T47D (cell line): ENCODE measurements at regions not wholly inside any gene's neighbourhood (a gene's known extent, or its start where the extent isn't known, plus 50 kb on each side); places are given as distances from the start of the nearest gene placed in this dataset.
"Not testable (repeated sequence)": the region's sequence is repeated elsewhere in the genome, so short reads cannot be mapped to it uniquely, and the experiment has no call there.

Source experiments
- DNase-seq, 2 experiments: peaks; one replicate each; pipeline versions ENCODE4 v3.0.0 to v3.0.0-alpha.2; 2011 to 2012; ENCODE audit warnings: low read depth in 1 of 2, low spot score in 1 of 2
- JUND ChIP-seq: IDR thresholded peaks from 2 replicates; pipeline ENCODE4 v1.6.1; 2012; ENCODE audit warnings: low read depth
- in situ Hi-C: cut with HindIII; loops from 2 replicates; pipeline ENCODE4 v1.10.0; 2016; ENCODE audit warnings: low sequenced_read_pairs, low pct_unique_long_range_greater_than_20kb

DNA sequence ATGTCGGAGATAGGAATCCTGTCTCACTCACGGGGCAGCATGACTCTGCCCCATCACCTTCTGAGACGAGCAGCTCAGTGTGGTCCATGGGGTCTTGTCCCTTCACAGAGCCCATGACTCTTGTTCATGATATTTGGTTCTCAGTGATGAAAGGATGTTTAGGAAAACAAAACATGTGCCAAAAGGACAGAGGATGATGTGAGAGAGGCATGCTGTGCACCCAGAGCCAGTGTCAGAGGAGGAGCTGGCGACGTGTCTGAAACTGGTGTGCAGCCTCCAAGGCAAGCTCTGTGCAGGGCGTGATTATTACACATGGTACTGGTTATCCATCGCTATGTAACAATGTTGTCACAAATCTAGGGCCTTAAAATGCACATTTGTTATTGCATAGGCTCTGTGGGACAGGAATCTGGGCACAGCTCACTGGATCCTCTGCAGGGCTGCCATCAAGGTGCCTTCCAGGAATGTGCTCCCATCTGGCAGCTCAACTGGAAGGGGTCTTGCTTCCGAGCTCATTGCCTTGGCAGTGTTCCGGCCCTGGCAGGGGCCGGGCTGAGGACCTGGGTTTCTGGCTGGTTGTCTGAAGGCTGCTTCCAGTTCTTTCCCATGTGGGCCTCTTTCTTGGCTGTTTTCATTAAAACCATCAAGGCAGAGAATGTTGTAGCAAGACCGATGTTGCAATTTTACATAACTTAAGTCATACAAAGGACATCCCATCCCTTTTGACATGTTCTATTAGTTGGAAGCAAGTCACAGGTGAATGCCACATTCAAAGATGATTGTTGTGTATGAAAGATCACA, 175.4 kb downstream of the ERMARD start:
- no peak for DNase-seq
- in situ Hi-C loops = no loop called here
- TF ChIP-seq JUND = no peak

DNA sequence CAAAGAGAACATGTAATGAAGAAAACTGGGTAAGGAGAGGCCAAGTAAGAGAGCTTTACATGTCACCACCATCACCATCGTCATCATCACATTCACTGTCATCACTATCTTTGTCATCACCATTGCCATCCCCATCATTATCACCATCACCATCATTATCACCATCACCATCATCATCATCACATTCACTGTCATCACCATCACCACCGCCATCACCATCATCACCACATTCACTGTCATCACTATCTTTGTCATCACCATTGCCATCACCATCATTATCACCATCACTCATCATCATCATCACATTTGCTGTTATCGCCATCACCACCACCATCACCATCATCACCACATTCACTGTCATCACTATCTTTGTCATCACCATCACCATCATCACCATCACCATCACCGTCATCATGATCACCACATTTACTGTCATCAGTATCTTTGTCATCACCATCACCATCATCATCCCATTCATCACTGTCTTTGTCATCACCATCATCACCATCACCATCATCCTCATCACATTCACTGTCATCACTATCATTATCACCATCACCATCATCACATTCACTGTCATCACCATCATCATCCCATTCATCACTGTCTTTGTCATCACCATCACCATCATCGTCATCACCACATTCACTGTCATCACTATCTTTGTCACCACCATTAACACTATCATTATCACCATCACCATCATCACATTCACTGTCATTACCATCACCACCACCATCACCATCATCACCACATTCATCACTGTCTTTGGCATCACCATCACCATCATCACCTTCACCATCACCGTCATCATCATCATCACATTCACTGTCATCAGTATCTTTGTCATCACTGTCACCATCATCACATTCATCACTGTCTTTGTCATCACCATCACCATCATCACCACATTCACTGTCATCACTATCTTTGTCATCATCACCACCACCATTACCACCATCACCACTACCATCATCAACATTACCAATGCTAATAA, 172.3 kb downstream of the ERMARD start:
- DNase-seq = no peak
- in situ Hi-C loops = no loop called here
- no peak for TF ChIP-seq JUND

DNA sequence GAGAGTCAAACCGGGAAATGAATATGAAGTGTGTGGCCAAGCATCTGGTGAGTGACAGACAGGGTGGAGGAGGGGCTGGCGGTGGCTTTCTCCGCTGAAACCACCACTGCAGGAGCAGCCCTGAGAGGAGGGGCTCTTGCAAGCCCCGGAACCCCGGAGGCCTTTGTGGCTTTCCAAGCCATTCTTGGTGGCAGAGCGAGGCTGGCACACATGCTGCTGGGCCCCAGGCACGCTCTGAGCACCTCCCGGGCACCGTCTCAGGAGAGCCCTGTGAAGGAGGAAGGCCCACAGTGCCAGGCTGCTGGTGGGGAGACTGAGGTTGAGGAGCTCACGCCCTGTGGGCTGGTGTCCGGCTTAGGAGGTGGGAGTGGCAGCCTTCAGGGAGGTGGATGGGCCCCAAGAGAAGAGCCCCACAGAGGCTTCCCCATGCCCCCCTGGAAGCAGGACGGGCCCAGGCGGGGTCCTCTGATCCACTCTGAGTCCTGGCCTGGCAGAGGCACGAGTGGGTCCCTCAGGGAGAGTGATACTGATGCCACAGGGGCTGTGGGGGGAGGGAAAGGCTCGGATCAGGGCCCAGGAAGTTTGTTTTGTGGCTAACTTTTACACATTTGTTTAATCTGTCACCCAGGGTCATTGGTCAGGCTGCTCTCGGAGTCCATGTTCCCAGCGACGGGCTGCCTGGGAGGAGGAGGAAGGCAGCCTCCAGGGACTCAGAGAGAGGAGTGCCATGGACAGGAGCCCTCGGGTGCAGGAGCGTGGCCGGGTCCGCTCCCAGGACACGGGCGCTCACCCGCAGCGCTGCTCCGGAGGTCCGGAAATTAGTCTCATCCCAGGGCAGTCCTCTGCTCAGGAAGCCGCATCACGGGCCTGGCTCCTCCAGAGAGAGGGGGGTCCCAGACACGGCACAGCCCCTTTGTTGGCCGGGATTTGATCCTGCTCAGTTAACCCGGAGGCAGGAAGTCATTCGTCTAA, 170.7 kb downstream of the ERMARD start:
- no peak for DNase-seq
- in situ Hi-C loops = no loop called here

DNA sequence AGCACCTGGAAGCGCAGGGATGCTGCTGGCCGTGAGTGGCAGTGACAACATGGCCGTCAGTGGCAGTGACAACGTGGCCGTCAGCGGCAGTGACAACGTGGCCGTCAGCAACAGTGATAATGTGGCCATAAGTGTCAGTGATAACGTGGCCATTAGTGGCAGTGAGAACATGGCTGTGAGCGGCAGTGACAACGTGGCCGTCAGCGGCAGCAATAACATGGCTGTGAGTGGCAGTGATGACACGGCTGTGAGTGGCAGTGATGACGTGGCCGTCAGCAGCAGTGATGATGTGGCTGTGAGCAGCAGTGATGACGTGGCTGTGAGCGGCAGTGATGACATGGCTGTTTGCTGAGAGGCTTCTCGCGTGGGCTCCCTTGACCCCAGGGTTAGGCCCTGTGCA, 169.8 kb downstream of the ERMARD start:
- no peak for DNase-seq
- no peak for TF ChIP-seq JUND
- in situ Hi-C loops = no loop called here

More for the DNA sequence above, 170.7 kb downstream of the ERMARD start:
- no peak for TF ChIP-seq JUND

DNA sequence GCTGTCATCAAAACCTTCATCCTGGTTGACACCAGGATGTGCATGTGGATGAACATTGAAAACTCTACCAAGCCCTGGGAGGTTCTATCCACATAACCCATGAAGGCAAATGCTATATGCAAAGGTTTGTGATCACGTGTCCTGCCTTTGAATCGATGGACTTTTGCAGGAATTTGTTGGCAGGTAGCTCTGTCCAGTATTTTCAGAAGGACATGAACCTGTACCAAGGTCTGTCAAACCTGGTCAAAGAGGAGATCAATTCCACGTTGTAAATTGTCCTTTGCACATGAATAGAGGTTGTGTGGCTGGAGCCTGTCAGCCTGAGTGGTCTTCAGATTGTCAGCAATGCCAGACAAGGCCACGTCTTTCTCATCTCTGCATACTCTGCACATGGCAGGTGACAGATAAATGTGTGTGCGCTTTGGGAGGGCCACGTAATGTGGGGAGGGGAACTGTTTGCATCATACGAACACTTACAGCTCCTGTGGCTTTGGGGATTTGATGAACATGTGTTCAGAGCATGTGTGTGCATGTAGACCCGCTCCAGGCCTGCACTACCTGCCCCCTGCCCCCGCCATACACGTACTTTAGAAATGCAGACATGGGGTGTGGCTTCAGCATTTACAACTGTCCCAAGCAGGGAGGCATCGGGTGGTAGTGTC, 169.1 kb downstream of the ERMARD start:
- no peak for DNase-seq
- TF ChIP-seq JUND = no peak
- in situ Hi-C loops = no loop called here

DNA sequence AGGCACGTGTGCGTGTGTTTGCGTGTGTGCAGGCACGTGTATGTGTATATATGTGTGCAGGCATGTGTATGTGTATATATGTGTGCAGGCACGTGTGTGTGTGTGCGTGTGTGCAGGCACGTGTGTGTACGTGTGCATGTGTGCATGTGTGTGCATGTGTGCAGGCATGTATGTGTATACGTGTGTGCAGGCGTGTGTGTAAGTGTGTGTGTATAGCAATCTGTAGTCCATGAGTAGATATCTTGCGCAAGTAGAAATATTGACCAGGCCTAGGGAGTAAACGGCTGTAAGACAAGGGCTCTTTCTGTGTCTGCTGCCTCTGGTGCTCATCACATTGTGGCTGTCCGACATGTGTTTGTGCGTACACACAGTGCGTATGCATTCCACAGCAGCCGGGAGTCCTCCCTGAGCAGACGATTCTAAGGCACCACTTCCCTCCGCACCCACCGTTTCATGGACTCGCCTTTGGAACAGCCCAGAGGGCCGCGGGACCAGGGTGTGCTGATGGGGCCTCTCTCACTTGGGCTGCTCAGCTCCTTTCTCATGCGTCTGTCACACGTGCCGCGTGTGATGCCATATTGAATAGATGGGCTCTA, 167.6 kb downstream of the ERMARD start:
- no peak for DNase-seq
- TF ChIP-seq JUND = no peak
- in situ Hi-C loops = no loop called here

DNA sequence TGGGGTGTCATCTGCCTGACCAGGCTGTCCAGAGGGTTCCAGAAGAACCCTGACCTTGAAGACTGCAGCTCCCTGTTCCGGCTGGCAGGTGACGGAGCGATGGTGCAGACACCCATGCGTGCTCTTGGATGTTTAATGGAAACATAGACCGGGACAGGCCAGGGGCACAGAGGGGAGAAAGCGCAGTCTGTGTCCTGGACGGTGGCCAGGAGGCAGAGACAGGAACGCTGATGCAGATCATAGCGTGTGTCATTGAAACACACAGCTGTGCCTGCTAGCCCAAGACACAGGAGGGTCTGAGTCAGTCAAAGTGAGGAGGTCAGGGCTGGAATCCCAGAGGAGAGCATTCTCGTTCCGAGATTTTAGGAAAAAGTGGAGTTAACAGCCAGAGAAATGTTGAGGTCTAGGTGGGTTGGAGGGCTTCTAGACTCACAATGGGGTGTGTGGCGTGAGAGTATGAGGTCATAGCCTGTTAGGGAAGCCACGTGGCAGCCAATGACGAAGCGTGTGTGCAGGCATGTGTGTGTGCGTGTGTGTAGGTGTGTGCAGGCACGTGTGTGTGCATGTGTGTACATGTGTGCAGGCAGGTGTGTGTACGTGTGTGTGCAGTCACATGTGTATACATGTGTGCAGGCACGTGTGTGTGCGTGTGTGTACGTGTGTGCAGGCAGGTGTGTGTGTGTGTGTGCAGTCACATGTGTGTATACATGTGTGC, 167.0 kb downstream of the ERMARD start:
- in situ Hi-C loops = no loop called here
- TF ChIP-seq JUND = no peak
- DNase-seq = no peak

DNA sequence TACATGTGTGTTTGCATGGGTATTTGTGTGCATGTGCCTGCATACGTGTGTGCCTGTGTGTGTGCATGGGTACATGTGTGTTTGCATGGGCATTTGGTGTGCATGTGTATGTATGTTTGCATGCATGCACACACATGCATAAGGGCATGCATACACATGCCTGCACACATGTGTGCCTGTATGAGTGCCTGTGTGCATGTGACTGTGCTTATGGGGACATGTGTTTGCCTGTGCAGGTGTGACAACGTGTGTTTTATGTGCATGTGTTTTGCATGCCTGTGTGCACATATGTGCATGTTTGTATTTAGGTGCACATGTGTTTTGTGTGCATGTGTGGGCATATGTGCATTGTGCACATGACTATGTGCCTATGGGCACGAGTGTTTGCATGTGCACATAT, 165.7 kb downstream of the ERMARD start:
- in situ Hi-C loops = no loop called here
- no peak for TF ChIP-seq JUND
- DNase-seq = no peak

DNA sequence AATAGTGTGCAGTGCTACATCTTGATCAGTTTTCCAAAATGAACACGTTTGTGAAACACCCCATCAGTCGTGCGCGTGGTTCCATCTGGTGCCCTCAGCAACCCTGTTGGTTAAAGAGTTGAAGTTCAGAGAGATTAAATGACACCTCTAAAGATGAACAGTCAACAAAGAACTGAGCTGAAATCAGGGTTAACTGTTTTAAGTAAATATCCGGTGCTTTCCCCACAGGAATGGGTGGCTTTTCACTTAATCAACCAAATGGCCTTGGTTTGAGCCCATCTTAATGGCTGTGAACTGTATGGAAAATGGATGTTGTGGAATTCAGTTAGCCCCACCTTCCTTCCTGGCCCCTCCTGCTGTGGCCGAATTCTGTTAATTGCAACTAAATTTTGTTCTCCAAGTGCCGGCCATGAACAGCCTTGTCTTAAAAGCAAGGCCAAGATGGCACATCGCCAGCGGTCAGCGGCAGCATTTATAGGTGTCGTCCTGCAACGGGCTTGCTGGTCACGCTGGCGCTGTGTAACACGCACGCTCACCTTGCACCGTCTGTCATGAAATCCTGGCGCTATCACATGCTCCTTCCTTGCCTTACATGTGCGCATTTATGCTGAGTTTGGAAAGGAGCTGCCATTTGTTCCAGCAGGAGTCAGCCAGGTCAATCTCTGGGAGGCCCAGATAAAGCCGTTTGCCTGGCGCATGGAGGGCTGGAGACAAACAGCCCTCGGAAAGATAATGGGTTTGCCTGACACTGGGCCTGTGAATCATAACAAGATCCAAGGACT, 164.5 kb downstream of the ERMARD start:
- no peak for TF ChIP-seq JUND
- DNase-seq = no peak
- in situ Hi-C loops = no loop called here

DNA sequence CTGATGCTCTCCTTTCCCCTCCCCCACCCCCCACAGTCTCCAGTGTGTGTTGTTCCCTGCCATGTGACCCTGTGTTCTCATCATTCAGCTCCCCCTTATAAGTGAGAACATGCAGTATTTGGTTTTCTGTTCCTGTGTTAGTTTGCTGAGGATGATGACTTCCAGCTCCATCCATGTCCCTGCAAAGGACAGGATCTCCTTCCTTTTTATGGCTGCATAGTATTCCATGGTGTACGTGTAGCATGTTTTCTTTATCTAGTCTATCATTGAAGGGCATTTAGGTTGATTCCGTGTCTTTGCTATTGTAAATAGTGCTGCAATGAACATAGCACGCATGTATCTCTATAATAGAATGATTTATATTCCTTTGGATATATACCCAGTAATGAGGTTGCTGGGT, 162.3 kb downstream of the ERMARD start:
- in situ Hi-C loops, DNase-seq: not testable (repeated sequence)
